HEK293 (cell line): ENCODE measurements at regions not wholly inside any gene's neighbourhood (a gene's known extent, or its start where the extent isn't known, plus 50 kb on each side); places are given as distances from the start of the nearest gene placed in this dataset.

Experiments
- CTCF ChIA-PET: fragments of 350-600 bp; formaldehyde crosslinking; extraction: SDS; loops from one replicate; lab custom pipeline; 2021; ENCODE audit warnings: antibody characterized with exemption; lab: Yijun Ruan, JAX
- POLR2A ChIA-PET: fragments of 300-600 bp; formaldehyde crosslinking; extraction: SDS; loops from one replicate; lab custom pipeline; 2020; ENCODE audit warnings: antibody characterized with exemption, inconsistent platforms; lab: Yijun Ruan, JAX
- H3K27ac ChIP-seq: fragments of 200-500 bp; sonication (Bioruptor generic); 2 replicates; pipeline ENCODE4 v1.5.1; 2014; ENCODE audit warnings: low read depth, low read length, control low read depth, inconsistent platforms; ENCODE audit errors: extremely low read depth
- H3K36me3 ChIP-seq, 2 experiments: fragments of 200-500 bp in 1 of 2; sonication (Bioruptor generic) in 1 of 2; 1 replicate in 1 of 2; 2 replicates in 1 of 2; pipeline ENCODE4 v1.5.1; 2014 to 2017; ENCODE audit warnings: inconsistent platforms in 2 of 2, low read length in 2 of 2; ENCODE audit not compliant: control insufficient read depth in 2 of 2, insufficient read depth in 1 of 2
- H3K4me1 ChIP-seq: fragments of 200-500 bp; sonication (Bioruptor generic); 2 replicates; pipeline ENCODE4 v1.5.1; 2014; ENCODE audit warnings: mild to moderate bottlenecking, low read length, inconsistent platforms; ENCODE audit not compliant: control insufficient read depth, insufficient read depth
- H3K4me3 ChIP-seq: 2 replicates; pipeline ENCODE4 v1.5.1; 2011; ENCODE audit warnings: low read depth, mild to moderate bottlenecking, control low read depth, low read length, moderate library complexity
- H3K9me3 ChIP-seq: fragments of 200-500 bp; sonication (Bioruptor generic); 2 replicates; pipeline ENCODE4 v1.5.1; 2014; ENCODE audit warnings: low read depth, low read length, inconsistent platforms; ENCODE audit not compliant: control insufficient read depth, insufficient read depth
- BCL6B ChIP-seq: fragments of 450-650 bp; formaldehyde crosslinking; IDR thresholded peaks from 2 replicates; pipeline ENCODE4 v1.5.1; 2017; ENCODE audit warnings: missing biosample characterization, missing genetic modification characterization
- GLIS1 ChIP-seq: fragments of 450-650 bp; formaldehyde crosslinking; IDR thresholded peaks from 2 replicates; pipeline ENCODE4 v1.5.1; 2016; ENCODE audit warnings: missing biosample characterization, missing genetic modification characterization
- IKZF3 ChIP-seq: fragments of 450-650 bp; IDR thresholded peaks from 2 replicates; pipeline ENCODE4 v1.5.0; 2018; ENCODE audit warnings: missing biosample characterization, mild to moderate bottlenecking, missing genetic modification characterization, moderate library complexity
- KLF8 ChIP-seq: fragments of 450-650 bp; formaldehyde crosslinking; IDR thresholded peaks from 2 replicates; pipeline ENCODE4 v1.5.1; 2016; ENCODE audit warnings: missing biosample characterization, missing genetic modification characterization
- MZF1 ChIP-seq: fragments of 450-650 bp; formaldehyde crosslinking; IDR thresholded peaks from 2 replicates; pipeline ENCODE4 v1.5.1; 2017; ENCODE audit warnings: missing biosample characterization, missing genetic modification characterization, borderline replicate concordance
- PATZ1 ChIP-seq: fragments of 450-650 bp; formaldehyde crosslinking; IDR thresholded peaks from 2 replicates; pipeline ENCODE4 v1.5.1; 2016; ENCODE audit warnings: missing biosample characterization, missing genetic modification characterization
- REPIN1 ChIP-seq: fragments of 450-650 bp; formaldehyde crosslinking; IDR thresholded peaks from 2 replicates; pipeline ENCODE4 v1.5.1; 2017; ENCODE audit warnings: missing biosample characterization, missing genetic modification characterization, low read depth
- SALL2 ChIP-seq: fragments of 450-650 bp; formaldehyde crosslinking; IDR thresholded peaks from 2 replicates; pipeline ENCODE4 v1.5.0; 2017; ENCODE audit warnings: missing biosample characterization, mild to moderate bottlenecking, missing genetic modification characterization, borderline replicate concordance
- ZBTB17 ChIP-seq: fragments of 450-650 bp; formaldehyde crosslinking; IDR thresholded peaks from 2 replicates; pipeline ENCODE4 v1.5.1; 2016; ENCODE audit warnings: missing biosample characterization, missing genetic modification characterization
- ZNF133 ChIP-seq: fragments of 450-650 bp; formaldehyde crosslinking; IDR thresholded peaks from 2 replicates; pipeline ENCODE4 v1.5.1; 2016; ENCODE audit warnings: missing biosample characterization, missing genetic modification characterization
- ZNF155 ChIP-seq: fragments of 450-650 bp; formaldehyde crosslinking; IDR thresholded peaks from 2 replicates; pipeline ENCODE4 v1.5.1; 2016; ENCODE audit warnings: missing biosample characterization, missing genetic modification characterization
- ZNF221 ChIP-seq: fragments of 450-650 bp; formaldehyde crosslinking; IDR thresholded peaks from 2 replicates; pipeline ENCODE4 v1.5.1; 2017; ENCODE audit warnings: missing biosample characterization, missing genetic modification characterization, borderline replicate concordance
- ZNF248 ChIP-seq: fragments of 450-650 bp; formaldehyde crosslinking; IDR thresholded peaks from 2 replicates; pipeline ENCODE4 v1.5.1; 2017; ENCODE audit warnings: missing biosample characterization, missing genetic modification characterization
- ZNF354C ChIP-seq: fragments of 450-650 bp; formaldehyde crosslinking; IDR thresholded peaks from 2 replicates; pipeline ENCODE4 v1.5.1; 2016; ENCODE audit warnings: missing biosample characterization, missing genetic modification characterization, low read depth, borderline replicate concordance
- ZNF416 ChIP-seq: fragments of 450-650 bp; formaldehyde crosslinking; IDR thresholded peaks from 2 replicates; pipeline ENCODE4 v1.5.1; 2016; ENCODE audit warnings: missing biosample characterization, missing genetic modification characterization
- ZNF544 ChIP-seq: fragments of 450-650 bp; formaldehyde crosslinking; IDR thresholded peaks from 2 replicates; pipeline ENCODE4 v1.5.0; 2017; ENCODE audit warnings: missing biosample characterization, missing genetic modification characterization
- ZNF555 ChIP-seq: fragments of 450-650 bp; formaldehyde crosslinking; conservative IDR thresholded peaks from 2 replicates; pipeline ENCODE4 v1.5.1; 2017; ENCODE audit warnings: missing biosample characterization, mild to moderate bottlenecking, missing genetic modification characterization, inconsistent platforms
- ZNF626 ChIP-seq: fragments of 450-650 bp; sonication (Bioruptor Pico); formaldehyde crosslinking; IDR thresholded peaks from 2 replicates; pipeline ENCODE4 v1.5.1; 2018; ENCODE audit warnings: missing biosample characterization, missing genetic modification characterization, inconsistent platforms
- ZNF629 ChIP-seq: fragments of 450-650 bp; formaldehyde crosslinking; IDR thresholded peaks from 2 replicates; pipeline ENCODE4 v1.5.1; 2017; ENCODE audit warnings: missing biosample characterization, missing genetic modification characterization
- ZNF701 ChIP-seq: fragments of 450-650 bp; formaldehyde crosslinking; IDR thresholded peaks from 2 replicates; pipeline ENCODE4 v1.5.1; 2016; ENCODE audit warnings: missing biosample characterization, missing genetic modification characterization
- TF ChIP-seq, protein P1 (sequence below): fragments of 450-650 bp; formaldehyde crosslinking; IDR thresholded peaks from 2 replicates; pipeline ENCODE4 v1.5.1; 2016; ENCODE audit warnings: missing biosample characterization, missing genetic modification characterization
- TF ChIP-seq, protein P2 (sequence below): fragments of 450-650 bp; formaldehyde crosslinking; IDR thresholded peaks from 2 replicates; pipeline ENCODE4 v1.5.1; 2017; ENCODE audit warnings: missing biosample characterization, missing genetic modification characterization

DNA sequence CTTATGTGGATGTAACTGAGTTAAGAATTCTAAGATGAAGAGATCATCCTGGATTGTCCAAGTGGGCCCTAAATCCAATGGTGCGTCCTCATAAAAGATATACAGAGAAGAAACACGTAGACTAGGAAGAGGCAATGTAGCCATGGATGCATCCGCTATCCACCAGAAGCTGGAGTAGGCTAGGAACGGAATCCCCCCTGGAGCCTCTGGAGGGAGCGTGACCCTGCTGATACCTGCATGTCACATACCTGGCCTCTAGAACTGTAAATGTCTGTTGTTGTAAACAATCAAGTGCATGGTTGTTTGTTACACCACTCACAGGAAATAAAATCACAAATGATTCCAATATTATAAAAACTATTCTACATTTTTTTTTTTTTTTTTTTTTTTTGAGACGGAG is 254.5 kb upstream of the RORA start:
- POLR2A ChIA-PET, result no interaction called here
- Histone ChIP-seq H3K4me3 (no peak overlapping the region), H3K27ac (no peak overlapping the region)
- TF ChIP-seq ZBTB17, result no peak
- TF ChIP-seq BCL6B, result no peak
- no peak for TF ChIP-seq REPIN1 (tag by site-specific recombination)
- no peak for TF ChIP-seq PATZ1 (tag by site-specific recombination)
- no peak for TF ChIP-seq ZNF155 (tag by site-specific recombination)
- TF ChIP-seq SALL2 (tag by site-specific recombination), result no peak
- TF ChIP-seq MZF1 (tag by site-specific recombination), result no peak
- no peak for TF ChIP-seq ZNF629
- no peak for TF ChIP-seq ZNF544 (tag by site-specific recombination)
- TF ChIP-seq ZNF701 (tag by site-specific recombination), result no peak
- TF ChIP-seq ZNF626 (tag by site-specific recombination), result no peak
- no peak for TF ChIP-seq ZNF555 (tag by site-specific recombination)
- no peak for TF ChIP-seq ZNF133 (tag by site-specific recombination)
- no peak for TF ChIP-seq ZNF416 (tag by site-specific recombination)
- no peak for TF ChIP-seq GLIS1 (tag by site-specific recombination)
- TF ChIP-seq KLF8 (tag by site-specific recombination), result no peak
- no peak for TF ChIP-seq ZNF221 (tag by site-specific recombination)
- no peak for TF ChIP-seq ZNF248 (tag by site-specific recombination)
- TF ChIP-seq, protein P1, sequence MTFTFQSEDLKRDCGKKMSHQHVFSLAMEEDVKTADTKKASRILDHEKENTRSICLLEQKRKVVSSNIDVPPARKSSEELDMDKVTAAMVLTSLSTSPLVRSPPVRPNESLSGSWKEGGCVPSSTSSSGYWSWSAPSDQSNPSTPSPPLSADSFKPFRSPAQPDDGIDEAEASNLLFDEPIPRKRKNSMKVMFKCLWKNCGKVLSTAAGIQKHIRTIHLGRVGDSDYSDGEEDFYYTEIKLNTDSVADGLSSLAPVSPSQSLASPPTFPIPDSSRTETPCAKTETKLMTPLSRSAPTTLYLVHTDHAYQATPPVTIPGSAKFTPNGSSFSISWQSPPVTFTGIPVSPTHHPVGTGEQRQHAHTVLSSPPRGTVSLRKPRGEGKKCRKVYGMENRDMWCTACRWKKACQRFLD (tag by site-specific recombination), result no peak
- no peak for TF ChIP-seq ZNF354C (tag by site-specific recombination)
- TF ChIP-seq, all 188 proteins: peak for 0
- CTCF ChIA-PET, result no interaction called here
- Histone ChIP-seq H3K36me3 (no peaks in the 10 kb centered on the region), H3K4me1 (no peaks in the 10 kb centered on the region), H3K9me3 (no peaks in the 10 kb centered on the region)

GRCh38 chr15:61481886-61482285 is 252.8 kb upstream of the RORA start:
- TF ChIP-seq IKZF3 (tag by site-specific recombination), result no peak
- TF ChIP-seq, protein P2, sequence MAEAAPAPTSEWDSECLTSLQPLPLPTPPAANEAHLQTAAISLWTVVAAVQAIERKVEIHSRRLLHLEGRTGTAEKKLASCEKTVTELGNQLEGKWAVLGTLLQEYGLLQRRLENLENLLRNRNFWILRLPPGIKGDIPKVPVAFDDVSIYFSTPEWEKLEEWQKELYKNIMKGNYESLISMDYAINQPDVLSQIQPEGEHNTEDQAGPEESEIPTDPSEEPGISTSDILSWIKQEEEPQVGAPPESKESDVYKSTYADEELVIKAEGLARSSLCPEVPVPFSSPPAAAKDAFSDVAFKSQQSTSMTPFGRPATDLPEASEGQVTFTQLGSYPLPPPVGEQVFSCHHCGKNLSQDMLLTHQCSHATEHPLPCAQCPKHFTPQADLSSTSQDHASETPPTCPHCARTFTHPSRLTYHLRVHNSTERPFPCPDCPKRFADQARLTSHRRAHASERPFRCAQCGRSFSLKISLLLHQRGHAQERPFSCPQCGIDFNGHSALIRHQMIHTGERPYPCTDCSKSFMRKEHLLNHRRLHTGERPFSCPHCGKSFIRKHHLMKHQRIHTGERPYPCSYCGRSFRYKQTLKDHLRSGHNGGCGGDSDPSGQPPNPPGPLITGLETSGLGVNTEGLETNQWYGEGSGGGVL (tag by site-specific recombination), result no peak
- POLR2A ChIA-PET, result no interaction called here

More at GRCh38 chr15:61481886-61482285, 252.8 kb upstream of the RORA start:
- no peak overlapping the region for H3K27ac ChIP-seq
- no peaks in the 10 kb centered on the region for H3K36me3 ChIP-seq
- H3K9me3 ChIP-seq, result no peaks in the 10 kb centered on the region
- CTCF ChIA-PET, result no interaction called here
- H3K4me3 ChIP-seq, result no peak overlapping the region
- no peaks in the 10 kb centered on the region for H3K4me1 ChIP-seq
